Heart right ventricle (tissue), 16 donors: ENCODE measurements at regions not wholly inside any gene's neighbourhood (a gene's known extent, or its start where the extent isn't known, plus 50 kb on each side); places are given as distances from the start of the nearest gene placed in this dataset.

Experiments
- ATAC-seq, 8 donors: fragments of 200-7000 bp; cut with Tn5 transposase; one replicate each; pipeline ENCODE4 v1.9.1; 2020; ENCODE audit warnings: mild to moderate bottlenecking in 8 of 8, moderate library complexity in 8 of 8, moderate number of reproducible peaks in 1 of 8
- DNase-seq, 2 donors: peaks; one replicate each; pipeline ENCODE4 v3.0.0-alpha.2; 2020
- H3K27ac ChIP-seq, 10 donors: fragments of 200-600 bp; sonication (generic) in 2 of 10; one replicate each; pipeline versions ENCODE4 v1.5.0 to v1.8.0; 2020 to 2022; ENCODE audit warnings: mild to moderate bottlenecking in 3 of 10
- H3K27me3 ChIP-seq, 7 donors: fragments of 200-600 bp; one replicate each; pipeline ENCODE4 v1.8.0; 2021 to 2022; ENCODE audit warnings: mild to moderate bottlenecking in 2 of 7
- H3K36me3 ChIP-seq, 9 donors: fragments of 200-600 bp; sonication (generic) in 1 of 9; one replicate each; pipeline versions ENCODE4 v1.5.0 to v1.8.0; 2020 to 2022; ENCODE audit warnings: mild to moderate bottlenecking in 2 of 9
- H3K4me1 ChIP-seq, 9 donors: fragments of 200-600 bp; sonication (generic) in 1 of 9; one replicate each; pipeline versions ENCODE4 v1.5.0 to v1.8.0; 2020 to 2022; ENCODE audit warnings: mild to moderate bottlenecking in 4 of 9
- H3K4me3 ChIP-seq, 10 donors: fragments of 200-600 bp; sonication (generic) in 2 of 10; one replicate each; pipeline versions ENCODE4 v1.5.0 to v1.8.0; 2020 to 2022; ENCODE audit warnings: mild to moderate bottlenecking in 7 of 10, moderate library complexity in 2 of 10
- H3K9me3 ChIP-seq, 11 donors: fragments of 200-600 bp in 10 of 11; sonication (generic) in 2 of 11; one replicate each; pipeline versions ENCODE4 v1.5.0 to v1.8.0; 2013 to 2022; ENCODE audit warnings: mild to moderate bottlenecking in 2 of 11, control low read depth in 1 of 11, moderate library complexity in 1 of 11
- WGBS, 2 donors: extraction: QIAGEN DNeasy Blood & Tissue Kit; methylation state at CpG; one replicate each; pipeline ENCODE4 v1.1.7; 2013; ENCODE audit warnings: inconsistent platforms in 1 of 2; 5-methylcytosine and 5-hydroxymethylcytosine counted together
- intact Hi-C, 10 donors: fragments of 100-400 bp; cut with DNase I; formaldehyde crosslinking; loops; one replicate each; pipeline versions ENCODE4 v1.11.1 to v1.14.2; 2022
- TF ChIP-seq, protein P1 (sequence below), 9 donors: fragments of 200-600 bp; sonication (generic) in 2 of 9; IDR thresholded peaks; one replicate each; pipeline versions ENCODE4 v1.5.0 to v1.8.0; 2021 to 2022; ENCODE audit warnings: antibody characterized with exemption in 9 of 9, mild to moderate bottlenecking in 5 of 9, moderate library complexity in 1 of 9
- donor health status: Arrhythmogenic right ventricular cardiomyopathy.
- donor health status: ischemic (EF 13 %, LVEDD 7.1; RV severe dilation, severe dysfunction).
- donor health status: healthy with polysubstance abuse.
- donor health status: DM: no; HTN: yes; CAD: no.
- donor health status: DM: no; HTN: no; CAD: no.
- donor health status: ischemic (EF 25% LVEDD 6.9; RV normal size, moderate dysfunction).
- donor health status: ischemic (EF 25% LVEDD 5.7; RV mildly dilated, moderate dysfunction).
- donor health status: healthy.
- donor health status: DM: yes; HTN: yes; CAD: no.
- donor health status: Ischemic cardiomyopathy.
- donor health status: ischemic (EF 35%, LVEDD 5.7; RV mildly dilated, moderate dysfunction).
- donor health status: nonischemic (EF 11% LVEDD 7.7; RV severe dilation, severe dysfunction).
- donor health status: DM: yes; HTN: yes; CAD: no.
- donor health status: PGD.
- donor health status: ischemic (EF 29% LVEDD 5.4; RV normal size, mild dysfunction).
- donor health status: nonischemic (EF 23%, LVEDD 6.1; RV moderate dilation, normal function).

DNA sequence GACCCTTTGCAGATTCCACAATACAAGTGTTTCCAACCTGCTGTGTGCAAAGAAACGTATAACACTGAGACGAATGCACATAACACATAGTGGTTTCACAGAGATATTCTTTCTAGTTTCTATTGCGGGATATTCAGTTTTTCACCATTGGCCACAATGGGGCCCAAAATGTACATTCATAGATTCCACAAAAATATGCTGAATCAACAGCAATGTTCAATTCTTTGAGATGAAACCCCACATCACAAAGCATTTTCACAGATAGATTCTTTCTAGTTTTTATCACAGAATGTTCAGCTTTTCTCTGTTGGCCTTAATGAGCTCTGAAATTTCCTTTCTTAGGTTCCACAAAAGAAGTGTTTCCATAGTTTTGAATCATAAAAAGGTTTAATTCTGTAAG lies 2472.3 kb downstream of the TP53TG3F start:
- no peak overlapping the region for H3K27ac ChIP-seq
- 57 to 60% methylated on average over 3 of the region's 3 CpGs for WGBS, 2 donors
- no peaks in the 10 kb centered on the region for H3K27me3 ChIP-seq
- H3K4me1 ChIP-seq: no peaks in the 10 kb centered on the region
- TF ChIP-seq, protein P1, sequence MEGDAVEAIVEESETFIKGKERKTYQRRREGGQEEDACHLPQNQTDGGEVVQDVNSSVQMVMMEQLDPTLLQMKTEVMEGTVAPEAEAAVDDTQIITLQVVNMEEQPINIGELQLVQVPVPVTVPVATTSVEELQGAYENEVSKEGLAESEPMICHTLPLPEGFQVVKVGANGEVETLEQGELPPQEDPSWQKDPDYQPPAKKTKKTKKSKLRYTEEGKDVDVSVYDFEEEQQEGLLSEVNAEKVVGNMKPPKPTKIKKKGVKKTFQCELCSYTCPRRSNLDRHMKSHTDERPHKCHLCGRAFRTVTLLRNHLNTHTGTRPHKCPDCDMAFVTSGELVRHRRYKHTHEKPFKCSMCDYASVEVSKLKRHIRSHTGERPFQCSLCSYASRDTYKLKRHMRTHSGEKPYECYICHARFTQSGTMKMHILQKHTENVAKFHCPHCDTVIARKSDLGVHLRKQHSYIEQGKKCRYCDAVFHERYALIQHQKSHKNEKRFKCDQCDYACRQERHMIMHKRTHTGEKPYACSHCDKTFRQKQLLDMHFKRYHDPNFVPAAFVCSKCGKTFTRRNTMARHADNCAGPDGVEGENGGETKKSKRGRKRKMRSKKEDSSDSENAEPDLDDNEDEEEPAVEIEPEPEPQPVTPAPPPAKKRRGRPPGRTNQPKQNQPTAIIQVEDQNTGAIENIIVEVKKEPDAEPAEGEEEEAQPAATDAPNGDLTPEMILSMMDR (IDR thresholded peaks at IDR 0.05): no peak
- no peak for DNase-seq
- H3K4me3 ChIP-seq: no peak overlapping the region
- ATAC-seq: no peak
- intact Hi-C loops: no loop called here
- peaks cover 0 to 100% (median 28%) of the 10 kb centered on the region in 11 donors for H3K9me3 ChIP-seq
- H3K36me3 ChIP-seq: no peaks in the 10 kb centered on the region
